GM12873 (cell line): ENCODE measurements at regions not wholly inside any gene's neighbourhood (a gene's known extent, or its start where the extent isn't known, plus 50 kb on each side); places are given as distances from the start of the nearest gene placed in this dataset.

Source experiments
- TF ChIP-seq, protein P1 (sequence below): IDR thresholded peaks from 2 replicates; pipeline ENCODE4 v1.5.1; 2012; ENCODE audit warnings: low read depth, mild to moderate bottlenecking, moderate library complexity, low read length, control low read depth; ENCODE audit not compliant: insufficient read depth; ENCODE audit errors: missing control alignments

- TF ChIP-seq, protein P1, sequence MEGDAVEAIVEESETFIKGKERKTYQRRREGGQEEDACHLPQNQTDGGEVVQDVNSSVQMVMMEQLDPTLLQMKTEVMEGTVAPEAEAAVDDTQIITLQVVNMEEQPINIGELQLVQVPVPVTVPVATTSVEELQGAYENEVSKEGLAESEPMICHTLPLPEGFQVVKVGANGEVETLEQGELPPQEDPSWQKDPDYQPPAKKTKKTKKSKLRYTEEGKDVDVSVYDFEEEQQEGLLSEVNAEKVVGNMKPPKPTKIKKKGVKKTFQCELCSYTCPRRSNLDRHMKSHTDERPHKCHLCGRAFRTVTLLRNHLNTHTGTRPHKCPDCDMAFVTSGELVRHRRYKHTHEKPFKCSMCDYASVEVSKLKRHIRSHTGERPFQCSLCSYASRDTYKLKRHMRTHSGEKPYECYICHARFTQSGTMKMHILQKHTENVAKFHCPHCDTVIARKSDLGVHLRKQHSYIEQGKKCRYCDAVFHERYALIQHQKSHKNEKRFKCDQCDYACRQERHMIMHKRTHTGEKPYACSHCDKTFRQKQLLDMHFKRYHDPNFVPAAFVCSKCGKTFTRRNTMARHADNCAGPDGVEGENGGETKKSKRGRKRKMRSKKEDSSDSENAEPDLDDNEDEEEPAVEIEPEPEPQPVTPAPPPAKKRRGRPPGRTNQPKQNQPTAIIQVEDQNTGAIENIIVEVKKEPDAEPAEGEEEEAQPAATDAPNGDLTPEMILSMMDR: no peak
Observed at GRCh38 chr6:137399881-137400443, 94.2 kb downstream of the OLIG3 start.

DNA sequence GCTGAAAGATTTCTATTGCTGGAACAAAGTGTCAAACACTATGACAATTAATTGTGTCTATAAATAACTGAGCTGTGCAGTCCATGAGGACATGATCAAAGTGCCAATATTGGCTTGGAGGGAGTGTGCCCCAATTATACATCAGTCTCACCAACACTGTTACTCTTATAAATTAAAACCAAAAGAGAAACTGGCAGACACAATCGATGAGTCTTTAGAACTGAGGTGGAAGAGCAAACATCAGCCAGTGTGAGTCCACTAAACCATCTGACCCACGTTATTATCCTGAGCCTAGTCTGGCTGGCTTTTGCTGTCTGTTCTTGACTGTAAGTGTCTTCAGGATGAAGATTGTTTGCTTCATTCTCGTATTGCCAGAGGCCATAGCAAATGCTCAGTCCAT is 98.9 kb downstream of the OLIG3 start:
- TF ChIP-seq, protein P1: no peak

DNA sequence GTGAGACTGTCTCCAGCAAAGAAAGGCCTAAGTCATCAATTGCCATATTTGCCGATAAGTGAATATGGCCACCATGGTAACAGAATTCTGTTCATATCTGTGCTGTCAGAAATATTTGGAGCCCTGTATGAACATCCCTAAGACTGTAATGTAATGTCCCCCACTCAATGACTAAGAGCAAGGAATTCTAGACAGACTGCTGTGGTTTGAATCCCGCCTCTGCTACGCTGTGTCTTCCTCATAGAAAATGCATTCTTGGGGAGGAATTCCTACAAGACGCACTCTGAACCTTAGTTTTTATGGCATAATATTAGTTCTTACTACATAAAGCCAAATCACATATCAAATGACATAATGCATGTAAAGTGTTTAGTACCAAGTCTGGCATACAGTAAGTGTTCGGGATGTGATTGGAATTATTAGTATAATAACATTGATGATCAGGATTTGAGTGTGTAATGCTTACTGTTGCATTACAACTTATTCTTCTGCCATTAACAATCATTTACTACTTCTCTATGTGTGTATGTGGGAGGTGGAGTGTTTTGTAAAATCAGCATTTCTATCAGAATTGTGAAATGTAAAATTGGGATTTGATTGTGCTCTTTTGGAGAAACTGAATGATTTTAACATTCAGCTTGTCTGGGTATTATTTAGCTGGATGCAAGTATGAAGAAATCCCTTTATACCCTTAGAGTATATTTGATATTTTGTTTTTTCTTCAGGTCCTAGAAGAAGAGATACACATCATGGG is 103.0 kb downstream of the OLIG3 start:
- TF ChIP-seq, protein P1: no peak

DNA sequence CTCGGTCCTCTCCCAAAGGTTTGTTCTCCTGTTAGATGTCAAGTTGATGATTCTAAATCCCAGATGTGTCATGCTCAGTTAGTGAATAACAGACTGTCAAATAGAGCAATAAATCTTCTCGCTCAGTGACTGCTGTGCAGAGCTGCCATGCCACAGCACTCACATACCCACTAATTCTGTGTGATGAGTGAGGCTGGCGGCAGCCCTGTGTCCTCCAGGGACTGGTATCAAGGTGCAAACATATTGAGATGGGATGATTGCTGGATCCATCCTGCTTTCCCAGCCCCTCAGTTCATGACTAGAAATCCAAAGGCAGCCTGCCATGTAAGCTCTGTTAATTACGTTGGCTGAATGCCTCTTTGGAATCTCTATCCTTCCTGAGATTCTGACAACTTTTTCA is 103.9 kb downstream of the OLIG3 start:
- TF ChIP-seq, protein P1: no peak

- TF ChIP-seq, protein P1: no peak
Observed at GRCh38 chr6:137389150-137389704, 105.0 kb downstream of the OLIG3 start.

DNA sequence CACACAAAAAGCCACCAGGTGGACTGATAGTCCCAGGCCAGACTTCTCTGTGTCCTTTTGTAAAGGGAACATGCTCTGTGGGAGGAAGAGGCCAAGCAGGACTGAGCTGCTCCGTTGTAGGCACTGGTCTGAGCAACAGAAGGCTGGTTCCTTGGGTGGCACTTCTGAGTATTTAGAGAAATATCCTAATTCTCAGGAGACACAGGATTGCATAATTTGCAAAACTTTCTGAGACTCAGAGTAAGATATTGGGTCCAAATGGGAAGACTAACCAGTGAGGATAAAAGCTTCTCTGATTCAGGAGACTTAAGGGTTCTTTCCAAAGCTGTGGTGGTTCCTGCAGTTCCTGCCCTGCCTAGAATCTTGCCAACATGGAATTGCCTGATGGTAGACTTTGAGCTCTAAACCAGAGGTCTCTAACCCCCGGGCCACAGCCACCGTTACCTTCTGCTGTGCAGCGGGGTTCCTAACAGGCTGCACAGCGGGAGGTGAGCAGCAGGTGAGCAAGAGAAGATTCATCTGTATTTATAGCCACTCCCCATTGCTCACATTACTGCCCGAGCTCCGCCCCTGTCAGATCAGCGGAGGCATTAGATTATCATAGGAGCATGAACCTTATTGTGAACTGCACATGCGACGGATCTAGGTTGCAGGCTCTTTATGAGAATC is 107.0 kb downstream of the OLIG3 start:
- TF ChIP-seq, protein P1: no peak

DNA sequence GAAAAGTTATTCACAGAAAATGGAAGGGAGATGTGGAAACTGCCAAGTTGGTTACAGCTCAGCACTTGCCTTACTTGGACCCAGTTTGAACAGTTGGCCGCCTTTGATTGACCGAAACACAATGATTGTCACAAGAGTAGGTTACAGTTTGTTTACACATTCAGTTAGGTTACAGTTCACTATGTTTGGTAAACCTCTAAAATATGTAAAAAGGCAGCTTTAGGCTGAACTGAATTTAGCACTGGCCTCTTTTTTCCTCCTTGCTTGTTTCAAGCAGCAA is 116.2 kb downstream of the OLIG3 start:
- TF ChIP-seq, protein P1: no peak
